GM12878 (cell line): ENCODE measurements at regions not wholly inside any gene's neighbourhood (a gene's known extent, or its start where the extent isn't known, plus 50 kb on each side); places are given as distances from the start of the nearest gene placed in this dataset.

Experiments
- ATAC-seq: fragments of 200-7000 bp; cut with Tn5 transposase; 3 replicates; pipeline ENCODE4 v1.9.1; 2020; ENCODE audit warnings: mild to moderate bottlenecking, moderate library complexity
- BruUV-seq: library from RNA; stranded (reverse); fragments of 400-500 nt; replicated peaks from 2 replicates; lab custom pipeline; 2021; lab: Mats Ljungman, UMichigan
- CTCF ChIA-PET: fragments of 300-600 bp; sonication (Branson Sonifier 250); formaldehyde crosslinking; extraction: SDS; loops from one replicate; lab custom pipeline; 2021; ENCODE audit warnings: inconsistent platforms; lab: Yijun Ruan, JAX
- POLR2A ChIA-PET: fragments of 350-600 bp; formaldehyde crosslinking; extraction: SDS; loops from one replicate; lab custom pipeline; 2021; ENCODE audit warnings: inconsistent platforms; lab: Charles Lee
- RAD21 ChIA-PET: fragments of 300-600 bp; sonication (Branson Sonifier 250); formaldehyde crosslinking; loops from one replicate; lab custom pipeline; 2023; ENCODE audit warnings: antibody characterized with exemption; ENCODE audit not compliant: unreplicated experiment; lab: Charles Lee
- SMC1A ChIA-PET: fragments of 300-600 bp; sonication (Branson Sonifier 250); formaldehyde crosslinking; loops from one replicate; lab custom pipeline; 2023; ENCODE audit not compliant: unreplicated experiment, uncharacterized antibody; lab: Charles Lee
- DNase-seq: peaks from one replicate; pipeline ENCODE4 v3.0.0-alpha.2; 2011; ENCODE audit warnings: low read depth, low spot score
- FAIRE-seq: peaks from 3 replicates; lab custom pipeline; 2011; peaks lifted over from hg19 to GRCh38; lab: Jason Lieb, UNC
- H2AFZ ChIP-seq: 2 replicates; pipeline ENCODE4 v1.6.0; 2011; ENCODE audit warnings: low read depth, low read length, control low read depth; ENCODE audit not compliant: control insufficient read depth
- H3K27ac ChIP-seq: 2 replicates; pipeline ENCODE4 v1.5.1; 2011; ENCODE audit warnings: control low read depth; ENCODE audit not compliant: control insufficient read depth, insufficient read depth
- H3K27me3 ChIP-seq, 2 experiments: replicated peaks in 1 of 2; 2 replicates each; pipeline versions ENCODE4 v1.6.0 to v1.6.1; 2011; ENCODE audit warnings: low read length in 1 of 2; ENCODE audit not compliant: control insufficient read depth in 2 of 2, insufficient read depth in 2 of 2
- H3K36me3 ChIP-seq, 2 experiments: 2 replicates each; pipeline ENCODE4 v1.5.1; 2011; ENCODE audit warnings: low read length in 1 of 2; ENCODE audit not compliant: control insufficient read depth in 2 of 2, insufficient read depth in 2 of 2
- H3K4me1 ChIP-seq: 2 replicates; pipeline ENCODE4 v1.6.1; 2011; ENCODE audit warnings: mild to moderate bottlenecking, low read length, moderate library complexity, mixed read lengths; ENCODE audit not compliant: control insufficient read depth, insufficient read depth
- H3K4me2 ChIP-seq: 2 replicates; pipeline ENCODE4 v1.6.0; 2011; ENCODE audit warnings: control low read depth; ENCODE audit not compliant: control insufficient read depth, insufficient read depth
- H3K4me3 ChIP-seq: fragments of 200-600 bp; sonication (generic); 2 replicates; pipeline ENCODE4 v1.5.1; 2016
- H3K79me2 ChIP-seq: 2 replicates; pipeline ENCODE4 v1.6.0; 2011; ENCODE audit warnings: low read length; ENCODE audit not compliant: control insufficient read depth, insufficient read depth
- H3K9ac ChIP-seq: 2 replicates; pipeline ENCODE4 v1.8.0; 2011; ENCODE audit warnings: low read length, control low read depth, mixed read lengths; ENCODE audit not compliant: control insufficient read depth, insufficient read depth
- H3K9me3 ChIP-seq: replicated peaks from 3 replicates; pipeline ENCODE4 v1.5.1; 2011; ENCODE audit warnings: mild to moderate bottlenecking, low read length; ENCODE audit not compliant: control insufficient read depth, insufficient read depth
- H4K20me1 ChIP-seq: 2 replicates; pipeline ENCODE4 v1.6.0; 2011; ENCODE audit not compliant: control insufficient read depth, insufficient read depth
- ATF2 ChIP-seq: IDR thresholded peaks from 2 replicates; pipeline ENCODE4 v1.6.1; 2012; ENCODE audit warnings: low read length, inconsistent platforms
- BACH1 ChIP-seq: fragments of 450-650 bp; IDR thresholded peaks from 2 replicates; pipeline ENCODE4 v1.6.1; 2017; ENCODE audit warnings: mild to moderate bottlenecking, borderline replicate concordance
- BCL3 ChIP-seq: IDR thresholded peaks from 2 replicates; pipeline ENCODE4 v1.6.1; 2011; ENCODE audit warnings: borderline replicate concordance, low read depth, mild to moderate bottlenecking, moderate library complexity, low read length; ENCODE audit not compliant: insufficient read depth, poor library complexity, severe bottlenecking
- BHLHE40 ChIP-seq, 2 experiments: fragments of 450-650 bp in 1 of 2; IDR thresholded peaks; 2 replicates each; pipeline ENCODE4 v1.6.1; 2011 to 2017; ENCODE audit warnings: low read depth in 2 of 2, borderline replicate concordance in 1 of 2, improper control_type of control experiment in 1 of 2, low read length in 1 of 2, mild to moderate bottlenecking in 1 of 2
- CBX5 ChIP-seq: sonication (generic); IDR thresholded peaks from 2 replicates; pipeline ENCODE4 v1.6.1; 2016; ENCODE audit warnings: low read depth, moderate library complexity, mild to moderate bottlenecking, inconsistent platforms
- CREB1 ChIP-seq: IDR thresholded peaks from 2 replicates; pipeline ENCODE4 v1.6.1; 2012; ENCODE audit warnings: low read depth, mild to moderate bottlenecking, inconsistent platforms
- CREM ChIP-seq: IDR thresholded peaks from 2 replicates; pipeline ENCODE4 v1.6.1; 2014; ENCODE audit warnings: antibody characterized with exemption, low read depth
- HDAC6 ChIP-seq: fragments of 200-600 bp; sonication (generic); IDR thresholded peaks from one replicate; pipeline ENCODE4 v1.8.0; 2017; ENCODE audit warnings: antibody characterized with exemption; ENCODE audit not compliant: unreplicated experiment
- MAX ChIP-seq: IDR thresholded peaks from 2 replicates; pipeline ENCODE4 v1.6.1; 2012; ENCODE audit warnings: low read depth, low read length, improper control_type of control experiment
- NR2C2 ChIP-seq: IDR thresholded peaks from 2 replicates; pipeline ENCODE4 v1.6.1; 2011; ENCODE audit warnings: borderline replicate concordance, low read depth; ENCODE audit not compliant: control insufficient read depth, insufficient read length
- PBX3 ChIP-seq: IDR thresholded peaks from 2 replicates; pipeline ENCODE4 v1.6.1; 2011; ENCODE audit warnings: mild to moderate bottlenecking, low read depth, low read length, moderate library complexity; ENCODE audit not compliant: insufficient replicate concordance
- PML ChIP-seq: IDR thresholded peaks from 2 replicates; pipeline ENCODE4 v1.6.1; 2012; ENCODE audit warnings: low read length, inconsistent platforms
- POLR2AphosphoS2 ChIP-seq: IDR thresholded peaks from 2 replicates; pipeline ENCODE4 v1.6.1; 2011; ENCODE audit warnings: low read depth, mild to moderate bottlenecking, low read length, improper control_type of control experiment, moderate library complexity
- RELB ChIP-seq: fragments of 450-650 bp; IDR thresholded peaks from 2 replicates; pipeline ENCODE4 v1.6.1; 2017; ENCODE audit warnings: low read depth, mild to moderate bottlenecking, moderate library complexity
- SUZ12 ChIP-seq: fragments of 200-600 bp; sonication (generic); IDR thresholded peaks from one replicate; pipeline ENCODE4 v1.6.1; 2018; ENCODE audit warnings: antibody characterized with exemption, mild to moderate bottlenecking; ENCODE audit not compliant: unreplicated experiment
- TAF1 ChIP-seq: IDR thresholded peaks from 2 replicates; pipeline ENCODE4 v1.6.1; 2011; ENCODE audit warnings: mild to moderate bottlenecking, low read depth, low read length, borderline replicate concordance
- TCF12 ChIP-seq: IDR thresholded peaks from 2 replicates; pipeline ENCODE4 v1.6.1; 2011; ENCODE audit warnings: low read depth, mild to moderate bottlenecking, low read length
- ZNF274 ChIP-seq: IDR thresholded peaks from one replicate; pipeline ENCODE4 v1.8.0; 2011; ENCODE audit not compliant: insufficient read length, insufficient read depth
- WGBS: methylation state at CpG from one replicate; pipeline ENCODE4 v1.1.6; 2016; ENCODE audit warnings: low lambda C conversion rate; ENCODE audit not compliant: insufficient replicate concordance, insufficient coverage; ENCODE audit errors: missing lambda C conversion rate; 5-methylcytosine and 5-hydroxymethylcytosine counted together
- in situ Hi-C: fragments of 300-500 bp; cut with MboI; formaldehyde crosslinking; loops from 9 replicates; pipeline ENCODE4 v1.14.3; 2018; ENCODE audit warnings: mixed read lengths
- intact Hi-C: fragments of 100-400 bp; cut with micrococcal nuclease; formaldehyde crosslinking; loops from one replicate; pipeline ENCODE4 v1.14.2; 2022; ENCODE audit not compliant: unreplicated experiment

- TF ChIP-seq CREB1, result no peak
- TF ChIP-seq RELB, result no peak
- no peak for TF ChIP-seq PBX3
- TF ChIP-seq POLR2AphosphoS2, result no peak
- TF ChIP-seq BACH1, result no peak
- no peak for TF ChIP-seq MAX
- no peak for TF ChIP-seq BHLHE40 (IDR thresholded peaks at IDR 0.05; ENCODE audit: borderline replicate concordance in 1 of 2, low read depth in 2 of 2, low read length in 1 of 2)
Observed at GRCh38 chr15:98381446-98381845, 266.9 kb upstream of the IGF1R start (continued).

GRCh38 chr15:98382139-98382538 lies 266.2 kb upstream of the IGF1R start:
- Histone ChIP-seq H3K4me1 (no peaks in the 10 kb centered on the region), H3K9ac (no peak overlapping the region), H3K9me3 (no peaks in the 10 kb centered on the region), H4K20me1 (no peaks in the 10 kb centered on the region), H3K36me3 (no peaks in the 10 kb centered on the region), H3K27me3 (no peaks in the 10 kb centered on the region), H3K27ac (no peak overlapping the region), H3K4me3 (no peak overlapping the region), H3K79me2 (no peaks in the 10 kb centered on the region), H2AFZ (no peak overlapping the region), H3K4me2 (no peak overlapping the region)
- no peak for ATAC-seq
- BruUV-seq, result no TSS peak
- ChIA-PET RAD21 (no interaction called here), SMC1A (interaction anchor here (1.0 kb wide), 1 partner anchor 71 kb away, joined by 3 read pairs; no protein-coding TSS in a partner anchor), CTCF (no interaction called here), POLR2A (no interaction called here)
- WGBS, result 13% methylated on average over 6 of the region's 6 CpGs
- no peak for DNase-seq
- no peak for FAIRE-seq
- in situ Hi-C loops, result no loop called here
- intact Hi-C loops, result no loop called here
- TF ChIP-seq CREB1 (no peak), BCL3 (no peak), SUZ12 (no peak), NR2C2 (no peak), HDAC6 (no peak), TCF12 (no peak), CBX5 (no peak), CREM (no peak), ATF2 (no peak), ZNF274 (no peak), PML (no peak), TAF1 (no peak)
